ENCODE measurements at regions not wholly inside any gene's neighbourhood (a gene's known extent, or its start where the extent isn't known, plus 50 kb on each side); places are given as distances from the start of the nearest gene placed in this dataset.
A peak's percentile ranks its signal among the peaks of the same experiment; 100 is the strongest.

GRCh38 chr1:29460041-29460610 lies 223.8 kb downstream of the PTPRU start:
- no peak for DNase-seq (ENCODE audit: low read depth)

GRCh38 chr1:29459620-29459945 lies 223.3 kb downstream of the PTPRU start:
- DNase-seq (ENCODE audit: low read depth): no peak

GRCh38 chr1:29458737-29459619 lies 222.7 kb downstream of the PTPRU start:
- no peak for DNase-seq (ENCODE audit: low read depth)

GRCh38 chr1:29457496-29458368 lies 221.4 kb downstream of the PTPRU start:
- DNase-seq (ENCODE audit: low read depth): no peak

GRCh38 chr1:29456685-29457435 lies 220.5 kb downstream of the PTPRU start:
- DNase-seq (ENCODE audit: low read depth): no peak

GRCh38 chr1:29455781-29456180 lies 219.5 kb downstream of the PTPRU start:
- DNase-seq (ENCODE audit: low read depth): no peak

GRCh38 chr1:29454616-29455380 lies 218.5 kb downstream of the PTPRU start:
- DNase-seq (ENCODE audit: low read depth): no peak

- peak; percentile 37 for DNase-seq (ENCODE audit: low read depth)
Observed at GRCh38 chr1:29453502-29454240, 217.3 kb downstream of the PTPRU start.

GRCh38 chr1:29452463-29453230 lies 216.3 kb downstream of the PTPRU start:
- DNase-seq (ENCODE audit: low read depth): no peak

GRCh38 chr1:29451368-29451892 lies 215.1 kb downstream of the PTPRU start:
- no peak for DNase-seq (ENCODE audit: low read depth)

- no peak for DNase-seq (ENCODE audit: low read depth)
Observed at GRCh38 chr1:29450591-29450990, 214.3 kb downstream of the PTPRU start.

GRCh38 chr1:29448456-29449235 lies 212.3 kb downstream of the PTPRU start:
- DNase-seq (ENCODE audit: low read depth): no peak

GRCh38 chr1:29447368-29447767 lies 211.0 kb downstream of the PTPRU start:
- DNase-seq (ENCODE audit: low read depth): no peak

GRCh38 chr1:29444782-29445729 lies 208.7 kb downstream of the PTPRU start:
- no peak for DNase-seq (ENCODE audit: low read depth)

GRCh38 chr1:29444081-29444715 lies 207.9 kb downstream of the PTPRU start:
- DNase-seq (ENCODE audit: low read depth): no peak

GRCh38 chr1:29441916-29442668 lies 205.8 kb downstream of the PTPRU start:
- DNase-seq (ENCODE audit: low read depth): no peak

Data from fibroblast of gingiva (primary cell).